ENCODE measurements at regions not wholly inside any gene's neighbourhood (a gene's known extent, or its start where the extent isn't known, plus 50 kb on each side); places are given as distances from the start of the nearest gene placed in this dataset.

DNA sequence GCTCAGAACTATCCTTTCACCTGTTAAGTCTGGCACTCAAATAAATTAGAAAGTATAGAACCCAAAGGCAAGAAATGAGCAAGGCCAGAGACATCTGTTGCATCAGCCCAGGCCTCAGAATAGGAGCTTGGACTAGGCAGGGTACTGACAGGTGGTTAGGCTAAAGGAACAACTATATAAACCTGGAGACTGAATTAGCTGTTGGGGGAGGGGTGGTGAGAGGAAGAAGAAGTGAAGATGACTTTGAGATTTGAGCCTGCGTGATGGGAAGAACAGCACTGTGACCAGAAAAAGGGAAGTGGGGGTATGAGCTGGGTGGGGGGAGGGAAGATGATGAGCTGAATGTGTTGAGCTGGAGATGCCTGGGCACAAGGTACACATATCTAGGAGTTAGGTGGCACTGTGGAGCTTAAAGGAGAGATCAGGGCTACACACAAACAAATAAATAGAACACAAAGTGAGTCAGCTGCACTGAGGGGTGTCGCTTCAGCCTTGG, 244.7 kb downstream of the PTEN start:
- TF ChIP-seq POLR2A (IDR thresholded peaks at IDR 0.05; ENCODE audit: low read depth, low read length) (no peak), TAF1 (IDR thresholded peaks at IDR 0.05; ENCODE audit: low read depth, low read length) (no peak)

All from GM12891 (cell line).